GM18519 (cell line): ENCODE measurements at regions not wholly inside any gene's neighbourhood (a gene's known extent, or its start where the extent isn't known, plus 50 kb on each side); places are given as distances from the start of the nearest gene placed in this dataset.

ENCODE experiments used
- ATAC-seq: cut with Tn5 transposase; IDR thresholded peaks from one replicate; pipeline ENCODE4 v1.9.1; 2021; ENCODE audit warnings: mild to moderate bottlenecking, moderate library complexity; ENCODE audit not compliant: unreplicated experiment, low FRiP score

- no peak for ATAC-seq
These were observed 196.3 kb upstream of the GATB start for GRCh38 chr4:151957153-151957552.

DNA sequence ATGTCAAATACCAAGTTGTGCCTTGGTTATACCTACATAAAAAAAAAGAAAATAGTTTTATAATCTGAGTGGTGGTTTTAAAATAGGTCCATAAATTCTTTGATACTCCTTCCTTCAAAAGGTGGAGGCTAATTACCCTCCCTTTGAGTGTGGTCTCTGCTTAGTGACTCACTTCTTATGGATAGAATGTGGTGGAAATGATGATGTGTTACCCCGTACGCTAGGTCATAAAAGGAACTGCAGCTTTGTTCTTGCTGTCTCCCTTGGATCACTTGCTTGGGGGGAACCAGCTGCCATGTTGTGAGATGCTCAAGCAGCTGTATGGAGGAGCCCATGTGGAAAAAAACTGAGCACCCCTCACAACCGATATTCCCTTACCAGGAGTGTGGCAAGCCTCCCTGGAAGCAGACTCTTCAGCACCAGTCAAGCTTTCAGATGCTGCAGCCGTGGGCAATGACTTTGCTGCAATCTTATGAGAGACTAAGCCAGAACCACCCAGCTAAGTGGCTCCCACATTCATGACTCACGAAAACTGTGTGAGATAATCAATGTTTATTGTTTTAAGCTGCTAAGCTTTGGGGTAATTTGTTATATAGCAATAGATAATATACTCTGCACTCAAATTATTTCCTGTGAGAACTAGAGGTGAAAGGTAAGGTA, 195.0 kb upstream of the GATB start:
- ATAC-seq = no peak

DNA sequence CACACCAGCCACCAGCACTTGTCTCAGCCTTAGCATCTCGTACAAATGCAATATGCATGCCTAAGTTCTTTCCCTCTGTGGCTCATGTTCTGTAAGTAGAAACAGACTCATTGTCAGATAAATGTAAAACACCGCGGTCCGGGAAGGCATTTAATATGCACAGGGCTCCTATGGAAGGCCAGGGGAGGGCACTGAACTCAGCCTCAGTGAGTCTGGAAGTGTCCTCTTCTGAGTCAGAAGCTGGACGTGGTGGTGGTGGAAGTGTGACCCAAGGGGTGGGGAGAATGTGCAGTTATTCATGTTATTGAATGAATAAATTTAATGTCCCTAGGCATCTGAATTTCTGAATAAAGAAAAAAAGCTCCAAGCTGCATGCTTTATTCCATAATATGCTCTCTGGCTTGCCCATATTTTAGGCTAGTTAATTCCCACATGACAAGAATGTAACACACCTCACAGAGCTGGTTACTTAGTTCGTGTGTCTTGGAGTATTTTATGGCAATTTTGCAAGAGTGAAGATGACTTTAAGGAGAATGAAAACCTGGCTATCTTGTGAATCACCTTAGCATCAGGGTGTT, 193.1 kb upstream of the GATB start:
- ATAC-seq = no peak

- ATAC-seq = no peak
These were observed 192.5 kb upstream of the GATB start for GRCh38 chr4:151953312-151953711.

DNA sequence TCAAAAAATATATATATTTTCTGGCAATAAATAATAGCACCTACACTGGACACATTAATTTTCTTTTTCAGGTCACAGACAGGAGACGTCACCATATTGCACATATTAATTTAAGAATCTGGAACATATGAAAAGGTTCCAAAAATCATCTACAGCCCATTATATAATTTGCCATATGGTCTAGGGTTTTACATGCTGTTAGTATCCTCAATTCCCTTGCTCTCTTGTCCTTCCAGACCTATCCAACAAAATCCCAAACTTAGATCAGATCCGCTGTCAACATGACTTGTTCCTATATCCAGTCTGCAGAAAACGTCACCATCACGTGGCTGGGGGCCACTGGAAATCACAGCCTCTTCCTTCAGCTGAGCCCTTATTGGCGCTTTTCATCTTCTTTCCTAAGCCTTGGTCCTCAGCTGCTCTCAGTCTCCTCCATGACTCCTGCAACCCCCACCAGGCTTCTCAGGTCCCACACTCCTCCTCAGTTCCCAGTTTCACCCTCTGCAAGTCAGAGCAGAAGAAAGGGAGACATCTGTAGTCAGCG, 192.0 kb upstream of the GATB start:
- ATAC-seq = no peak

DNA sequence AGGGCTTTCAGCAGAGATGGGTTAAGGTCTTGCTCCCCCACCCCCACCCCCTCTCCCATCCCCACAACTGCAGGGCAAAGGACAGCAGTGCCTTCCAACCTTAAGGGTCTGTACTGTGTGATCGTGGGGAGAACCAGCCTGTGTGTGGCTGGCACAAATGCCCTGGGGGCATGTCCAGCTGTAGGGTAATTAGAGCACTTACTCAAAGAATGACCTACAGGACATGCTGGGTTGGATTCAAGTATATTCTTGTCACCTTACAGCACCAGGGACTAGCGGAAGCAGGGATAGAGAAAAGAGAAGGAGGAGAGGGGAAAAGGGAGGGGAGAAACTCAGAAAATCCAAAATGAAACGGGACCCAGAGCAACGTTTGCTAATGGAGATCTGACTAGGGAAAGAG, 191.3 kb upstream of the GATB start:
- no peak for ATAC-seq

DNA sequence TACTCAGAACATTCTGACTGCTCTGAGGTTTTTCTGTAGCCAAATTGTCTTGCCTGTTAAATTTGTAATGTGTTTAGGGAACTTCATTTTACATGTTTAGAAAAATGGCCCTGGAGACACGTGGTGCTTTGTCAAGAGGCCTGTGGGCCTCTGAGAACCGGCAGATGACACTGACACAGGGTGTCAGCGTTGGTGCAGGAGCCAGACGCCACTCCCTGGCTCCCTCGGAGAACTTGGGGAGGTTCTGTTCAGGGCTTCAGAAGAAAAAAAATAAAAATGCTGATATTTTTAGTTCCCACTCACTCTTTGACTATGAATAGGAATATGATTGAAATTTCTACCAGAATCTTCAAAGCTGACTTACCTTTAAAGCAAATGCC, 190.9 kb upstream of the GATB start:
- ATAC-seq = no peak

GRCh38 chr4:151950993-151951670, 190.3 kb upstream of the GATB start:
- ATAC-seq = no peak

- ATAC-seq = no peak
These were observed 187.7 kb upstream of the GATB start for GRCh38 chr4:151948351-151949016.

DNA sequence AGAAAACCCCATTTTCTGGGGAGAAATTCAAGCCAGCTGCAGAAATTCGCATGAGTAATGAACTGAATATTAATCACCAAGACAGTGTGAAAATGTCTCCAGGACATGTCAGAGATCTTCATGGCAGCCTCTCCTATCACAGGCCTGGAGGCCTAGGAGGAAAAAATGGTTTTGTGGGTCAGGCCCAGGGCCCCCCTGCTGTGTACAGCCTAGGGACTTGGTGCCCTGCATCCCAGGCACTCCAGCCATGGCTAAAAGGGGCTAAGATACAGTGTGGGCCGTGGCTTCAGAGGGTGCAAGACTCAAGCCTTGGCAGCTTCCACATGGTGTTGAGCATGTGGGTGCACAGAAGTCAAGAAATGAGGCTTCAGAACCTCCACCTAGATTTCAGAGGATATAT, 185.9 kb upstream of the GATB start:
- ATAC-seq = no peak

- ATAC-seq = no peak
These were observed 182.2 kb upstream of the GATB start for GRCh38 chr4:151942971-151943370.

- ATAC-seq = no peak
These were observed 180.3 kb upstream of the GATB start for GRCh38 chr4:151940926-151941617.

DNA sequence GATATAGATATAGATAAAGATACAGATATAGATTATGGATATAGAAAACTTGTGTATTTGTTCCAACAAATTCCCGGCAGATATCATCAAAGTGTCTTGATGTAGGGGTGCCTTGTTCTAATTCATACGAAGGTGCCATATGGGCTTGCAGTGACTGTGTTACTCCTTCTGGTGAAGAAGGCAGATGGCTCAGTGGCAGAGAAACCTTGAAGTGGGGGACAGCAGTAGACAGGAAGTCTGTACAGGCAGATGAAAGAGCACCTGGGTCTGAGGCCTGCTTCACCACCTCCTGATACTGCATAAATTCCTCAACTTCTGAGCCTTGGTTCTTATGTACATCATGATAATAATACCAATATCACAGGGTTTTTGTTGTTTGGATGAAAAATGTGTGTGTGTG, 179.5 kb upstream of the GATB start:
- no peak for ATAC-seq

GRCh38 chr4:151939670-151940069, 178.9 kb upstream of the GATB start:
- ATAC-seq = no peak

- ATAC-seq = no peak
These were observed 174.6 kb upstream of the GATB start for GRCh38 chr4:151935411-151935810.

DNA sequence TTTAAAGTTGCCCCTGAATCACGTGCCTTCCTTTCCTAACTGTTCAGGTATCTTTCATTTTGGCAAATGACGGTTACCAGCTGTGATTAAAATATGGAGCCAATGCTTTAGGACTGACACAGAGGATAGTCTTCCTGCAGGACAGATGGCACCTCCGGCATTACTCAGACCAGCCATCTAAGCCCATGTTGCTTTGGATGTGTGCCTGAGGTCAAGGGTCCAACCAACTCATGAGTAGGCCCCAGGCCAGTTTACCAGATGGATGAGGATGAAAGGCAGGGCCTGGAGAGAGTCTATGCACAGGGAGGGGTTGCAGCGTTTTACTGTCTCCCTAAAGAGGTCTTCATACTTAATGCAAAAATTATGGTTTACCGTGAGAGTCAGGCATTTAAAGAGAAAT, 174.0 kb upstream of the GATB start:
- ATAC-seq = no peak

GRCh38 chr4:151933122-151933827, 172.5 kb upstream of the GATB start:
- no peak for ATAC-seq

DNA sequence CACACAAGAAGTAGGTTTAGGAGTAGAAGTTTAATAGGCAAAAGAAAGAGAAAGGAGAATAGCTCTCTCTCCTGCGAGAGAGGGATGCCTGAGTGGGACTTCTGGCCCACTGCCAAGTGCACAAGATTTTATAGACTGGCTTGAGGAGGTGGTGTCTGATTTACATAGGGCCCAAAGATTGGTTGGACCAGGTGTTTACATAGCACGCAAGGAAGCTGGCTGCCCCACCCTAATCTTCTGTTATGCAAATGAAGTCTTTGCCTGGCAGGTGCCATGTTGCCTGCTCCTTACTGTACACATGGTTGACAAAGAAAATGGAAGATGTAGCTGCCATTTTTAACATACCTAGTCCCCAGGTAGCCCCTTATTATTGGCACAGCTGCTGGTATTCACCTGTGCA, 170.8 kb upstream of the GATB start:
- no peak for ATAC-seq

GRCh38 chr4:151930372-151930771, 169.6 kb upstream of the GATB start:
- no peak for ATAC-seq

DNA sequence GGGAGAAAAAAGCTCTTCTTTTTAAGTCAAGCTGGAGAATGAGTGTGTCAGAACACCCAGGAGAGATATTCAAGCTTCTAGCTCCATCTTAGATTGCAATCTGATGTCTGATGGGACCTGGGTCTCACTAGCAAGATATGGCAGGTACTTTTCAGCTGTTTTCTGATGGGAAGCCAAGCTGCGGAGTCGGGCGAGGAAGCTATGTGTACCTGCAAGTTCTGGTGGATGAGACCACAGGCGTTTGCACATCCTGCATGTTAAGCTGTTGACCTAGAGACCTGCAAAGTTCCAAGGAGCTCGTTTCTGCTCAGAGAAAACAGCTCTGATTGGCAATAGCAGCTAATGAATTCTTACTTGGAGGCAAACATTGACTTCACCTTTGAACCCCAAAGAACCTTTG, 167.3 kb upstream of the GATB start:
- ATAC-seq = no peak
